Stomach (tissue), 4 donors: ENCODE measurements at regions not wholly inside any gene's neighbourhood (a gene's known extent, or its start where the extent isn't known, plus 50 kb on each side); places are given as distances from the start of the nearest gene placed in this dataset.

ENCODE experiments used
- EP300 ChIP-seq: sonication (generic); formaldehyde crosslinking; IDR thresholded peaks from one replicate; pipeline ENCODE4 v1.6.1; 2017; ENCODE audit warnings: antibody characterized with exemption
- POLR2AphosphoS5 ChIP-seq, 3 donors: sonication (generic); formaldehyde crosslinking; IDR thresholded peaks; one replicate each; pipeline ENCODE4 v1.6.1; 2016; ENCODE audit warnings: antibody characterized with exemption in 3 of 3

DNA sequence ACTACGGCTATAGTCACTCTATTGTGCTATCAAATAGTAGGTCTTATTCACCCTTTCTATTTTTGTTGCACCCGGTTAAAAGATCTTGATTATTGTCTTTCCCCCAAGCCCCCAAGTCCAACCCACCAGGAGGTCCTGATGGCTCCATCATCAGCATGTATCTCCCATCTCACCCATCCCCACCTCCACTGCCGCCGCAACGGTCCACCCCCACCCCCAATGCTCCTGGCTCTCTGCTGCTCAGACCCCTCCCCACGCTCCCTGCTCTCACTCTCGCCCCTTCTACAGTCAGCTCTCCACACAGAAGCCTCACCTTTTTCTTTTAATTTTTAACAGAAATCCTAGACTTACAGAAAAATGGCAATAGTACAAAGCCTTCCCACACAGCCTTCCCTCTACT lies 51.5 kb upstream of the SH3PXD2B start:
- TF ChIP-seq POLR2AphosphoS5 (IDR thresholded peaks at IDR 0.05) = no peak
- no peak for TF ChIP-seq EP300
